Hippocampal formation (tissue), 2 donors: ENCODE measurements at regions not wholly inside any gene's neighbourhood (a gene's known extent, or its start where the extent isn't known, plus 50 kb on each side); places are given as distances from the start of the nearest gene placed in this dataset.
"Not testable (repeated sequence)": the region's sequence is repeated elsewhere in the genome, so short reads cannot be mapped to it uniquely, and the experiment has no call there.

ENCODE experiments used
- DNase-seq, 2 donors: peaks; one replicate each; lab custom pipeline; 2025; lab: John Stamatoyannopoulos, UW

GRCh38 chr3:187997946-187998561, 155.9 kb upstream of the LPP start:
- DNase-seq: no peak

- DNase-seq: no peak
Observed at GRCh38 chr3:187998611-187999010, 155.3 kb upstream of the LPP start.

GRCh38 chr3:187999821-188000220, 154.1 kb upstream of the LPP start:
- DNase-seq: no peak

- DNase-seq: no peak
Observed at GRCh38 chr3:188000361-188000861, 153.5 kb upstream of the LPP start.

- DNase-seq: no peak
Observed at GRCh38 chr3:188001093-188001492, 152.9 kb upstream of the LPP start.

GRCh38 chr3:188001926-188002325, 152.0 kb upstream of the LPP start:
- no peak for DNase-seq

GRCh38 chr3:188002626-188003138, 151.3 kb upstream of the LPP start:
- DNase-seq: no peak

GRCh38 chr3:188003188-188004171, 150.5 kb upstream of the LPP start:
- DNase-seq: no peak

GRCh38 chr3:188006726-188007393, 147.1 kb upstream of the LPP start:
- DNase-seq: peak; percentile 29 to 40

- no peak for DNase-seq
Observed at GRCh38 chr3:188007897-188008296, 146.1 kb upstream of the LPP start.

GRCh38 chr3:188008582-188009213, 145.3 kb upstream of the LPP start:
- no peak for DNase-seq

GRCh38 chr3:188010478-188010877, 143.5 kb upstream of the LPP start:
- DNase-seq: no peak

GRCh38 chr3:188019727-188020126, 134.2 kb upstream of the LPP start:
- DNase-seq: no peak

- DNase-seq: no peak
Observed at GRCh38 chr3:188021041-188021440, 132.9 kb upstream of the LPP start.

- DNase-seq: no peak
Observed at GRCh38 chr3:188021502-188022040, 132.4 kb upstream of the LPP start.

GRCh38 chr3:188022902-188023301, 131.1 kb upstream of the LPP start:
- not testable (repeated sequence) for DNase-seq

- no peak for DNase-seq
Observed at GRCh38 chr3:188025555-188025954, 128.4 kb upstream of the LPP start.

- no peak for DNase-seq
Observed at GRCh38 chr3:188026191-188026968, 127.6 kb upstream of the LPP start.

- DNase-seq: no peak
Observed at GRCh38 chr3:188031121-188031520, 122.8 kb upstream of the LPP start.

GRCh38 chr3:188034989-188035388, 119.0 kb upstream of the LPP start:
- DNase-seq: no peak
